ENCODE measurements at regions not wholly inside any gene's neighbourhood (a gene's known extent, or its start where the extent isn't known, plus 50 kb on each side); places are given as distances from the start of the nearest gene placed in this dataset.

GRCh38 chr3:17820275-17820674 is 77.8 kb upstream of the TBC1D5 start:
- TF ChIP-seq POLR2A (IDR thresholded peaks at IDR 0.05; ENCODE audit: low read depth, low read length) (no peak), POLR2AphosphoS5 (IDR thresholded peaks at IDR 0.05; ENCODE audit: low read depth, low read length) (no peak), TAF1 (IDR thresholded peaks at IDR 0.05; ENCODE audit: borderline replicate concordance, low read depth, low read length) (no peak)

All from GM12892 (cell line).